ENCODE measurements at regions not wholly inside any gene's neighbourhood (a gene's known extent, or its start where the extent isn't known, plus 50 kb on each side); places are given as distances from the start of the nearest gene placed in this dataset.

DNA sequence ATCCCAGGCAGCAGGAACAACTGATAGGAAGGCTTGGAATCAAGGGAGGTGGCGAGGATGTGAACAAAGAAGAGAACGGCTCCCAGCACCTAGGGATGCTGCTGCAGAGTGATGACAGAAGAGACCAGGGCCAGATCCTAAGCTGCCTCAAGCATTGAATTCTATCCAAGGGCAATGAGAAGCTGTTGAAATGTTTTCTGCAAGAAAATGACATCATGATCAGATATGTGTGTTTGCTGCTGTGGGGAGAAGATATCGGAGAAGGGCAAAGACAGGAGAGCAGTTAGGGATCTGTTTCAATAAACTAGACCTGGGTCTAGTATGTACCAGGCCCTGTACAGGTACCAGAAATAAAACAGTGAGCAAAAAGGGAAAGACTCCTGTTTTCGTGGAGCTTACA lies 194.7 kb upstream of the RAB4A start:
- ChIA-PET POLR2A (ENCODE audit: low non-redundant PET) (no interaction called here), CTCF (no interaction called here)
- TF ChIP-seq, protein P1, sequence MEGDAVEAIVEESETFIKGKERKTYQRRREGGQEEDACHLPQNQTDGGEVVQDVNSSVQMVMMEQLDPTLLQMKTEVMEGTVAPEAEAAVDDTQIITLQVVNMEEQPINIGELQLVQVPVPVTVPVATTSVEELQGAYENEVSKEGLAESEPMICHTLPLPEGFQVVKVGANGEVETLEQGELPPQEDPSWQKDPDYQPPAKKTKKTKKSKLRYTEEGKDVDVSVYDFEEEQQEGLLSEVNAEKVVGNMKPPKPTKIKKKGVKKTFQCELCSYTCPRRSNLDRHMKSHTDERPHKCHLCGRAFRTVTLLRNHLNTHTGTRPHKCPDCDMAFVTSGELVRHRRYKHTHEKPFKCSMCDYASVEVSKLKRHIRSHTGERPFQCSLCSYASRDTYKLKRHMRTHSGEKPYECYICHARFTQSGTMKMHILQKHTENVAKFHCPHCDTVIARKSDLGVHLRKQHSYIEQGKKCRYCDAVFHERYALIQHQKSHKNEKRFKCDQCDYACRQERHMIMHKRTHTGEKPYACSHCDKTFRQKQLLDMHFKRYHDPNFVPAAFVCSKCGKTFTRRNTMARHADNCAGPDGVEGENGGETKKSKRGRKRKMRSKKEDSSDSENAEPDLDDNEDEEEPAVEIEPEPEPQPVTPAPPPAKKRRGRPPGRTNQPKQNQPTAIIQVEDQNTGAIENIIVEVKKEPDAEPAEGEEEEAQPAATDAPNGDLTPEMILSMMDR (conservative IDR thresholded peaks at IDR 0.05; ENCODE audit: low read depth, low read length) = no peak
- TF ChIP-seq EZH2 (IDR thresholded peaks at IDR 0.05; ENCODE audit: borderline replicate concordance, low read depth, low read length, poor library complexity, severe bottlenecking) = no peak

DNA sequence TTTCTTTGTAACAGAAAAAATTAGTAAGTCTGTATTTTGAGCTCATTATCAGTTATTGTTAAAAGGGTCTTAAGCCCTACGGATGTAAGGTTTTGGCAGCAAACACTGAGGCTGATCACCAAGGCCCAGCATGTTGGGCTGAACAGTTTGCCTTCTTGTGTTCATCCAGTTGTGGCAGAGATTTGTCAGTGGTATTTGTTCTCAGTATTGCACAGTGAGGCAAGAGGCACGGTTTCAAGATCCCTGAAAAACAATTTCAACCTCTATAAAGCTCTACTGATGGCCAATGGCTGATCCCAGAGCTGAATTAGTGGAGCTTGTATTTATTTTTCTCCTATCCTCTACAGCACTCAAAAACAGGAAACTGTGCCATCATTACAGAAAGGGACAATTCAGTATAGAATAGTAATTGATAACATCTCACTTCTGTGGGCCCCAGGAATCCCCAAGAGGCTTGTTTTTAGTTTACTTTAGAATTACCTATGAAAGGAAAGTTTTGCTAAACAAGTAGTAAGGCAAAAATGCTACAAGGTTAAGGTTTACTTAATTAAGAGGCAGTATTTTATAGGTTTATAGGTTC lies 191.8 kb upstream of the RAB4A start:
- ChIA-PET POLR2A (ENCODE audit: low non-redundant PET) (no interaction called here), CTCF (no interaction called here)
- TF ChIP-seq EZH2 (IDR thresholded peaks at IDR 0.05; ENCODE audit: borderline replicate concordance, low read depth, low read length, poor library complexity, severe bottlenecking) = no peak
- TF ChIP-seq, protein P1 (conservative IDR thresholded peaks at IDR 0.05; ENCODE audit: low read depth, low read length) = no peak
- peaks cover 5% of the 10 kb centered on the region for H3K27me3 ChIP-seq (replicated peaks; ENCODE audit: insufficient read depth, low read depth, low read length, poor library complexity)
- no peaks in the 10 kb centered on the region for H3K36me3 ChIP-seq (ENCODE audit: insufficient read depth, low read length, poor library complexity, severe bottlenecking)
- peaks cover 10% of the 10 kb centered on the region for H3K9me3 ChIP-seq (ENCODE audit: low read depth, low read length, poor library complexity, severe bottlenecking)
- no peaks in the 10 kb centered on the region for H3K4me1 ChIP-seq (ENCODE audit: insufficient read depth, low read length, poor library complexity, severe bottlenecking)
- DNase-seq (ENCODE audit: low spot score) = no peak
- no peak overlapping the region for H3K4me3 ChIP-seq (ENCODE audit: low read depth, low read length, poor library complexity, severe bottlenecking)
- no peak overlapping the region for H3K27ac ChIP-seq (ENCODE audit: low read depth, low read length, poor library complexity, severe bottlenecking)
- no TSS peak for BruUV-seq (replicated peaks)
- intact Hi-C loops (cut with micrococcal nuclease; ENCODE audit: unreplicated experiment) = no loop called here

More for the DNA sequence above, 194.7 kb upstream of the RAB4A start:
- peaks cover 5% of the 10 kb centered on the region for H3K27me3 ChIP-seq (replicated peaks; ENCODE audit: insufficient read depth, low read depth, low read length, poor library complexity)
- H3K27ac ChIP-seq (ENCODE audit: low read depth, low read length, poor library complexity, severe bottlenecking) = no peak overlapping the region
- intact Hi-C loops (cut with micrococcal nuclease; ENCODE audit: unreplicated experiment) = no loop called here
- BruUV-seq (replicated peaks) = no TSS peak
- no peaks in the 10 kb centered on the region for H3K4me1 ChIP-seq (ENCODE audit: insufficient read depth, low read length, poor library complexity, severe bottlenecking)
- H3K9me3 ChIP-seq (ENCODE audit: low read depth, low read length, poor library complexity, severe bottlenecking) = no peaks in the 10 kb centered on the region
- no peak for DNase-seq (ENCODE audit: low spot score)
- H3K4me3 ChIP-seq (ENCODE audit: low read depth, low read length, poor library complexity, severe bottlenecking) = no peak overlapping the region
- H3K36me3 ChIP-seq (ENCODE audit: insufficient read depth, low read length, poor library complexity, severe bottlenecking) = no peaks in the 10 kb centered on the region

DNA sequence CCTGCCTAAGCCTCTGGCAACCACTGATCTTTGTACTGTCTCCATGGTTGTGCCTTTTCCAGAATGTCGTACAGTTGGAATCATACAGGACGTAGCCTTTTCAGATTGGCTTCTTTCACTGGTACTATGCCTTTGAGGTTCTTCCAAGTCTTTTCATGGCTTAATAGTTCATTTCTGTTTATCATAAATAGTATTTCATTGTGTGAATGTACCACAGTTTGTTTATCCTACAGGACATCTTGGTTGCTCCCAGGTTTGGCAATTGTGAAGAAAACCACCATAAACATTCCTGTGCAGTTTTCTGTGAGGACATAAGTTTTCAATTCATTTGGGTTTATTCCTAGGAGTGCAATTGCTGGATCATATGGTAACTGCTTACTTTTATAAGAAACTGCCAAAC lies 190.6 kb upstream of the RAB4A start:
- ChIA-PET POLR2A (ENCODE audit: low non-redundant PET) (no interaction called here), CTCF (no interaction called here)
- Histone ChIP-seq H3K36me3 (ENCODE audit: insufficient read depth, low read length, poor library complexity, severe bottlenecking) (no peaks in the 10 kb centered on the region), H3K4me3 (ENCODE audit: low read depth, low read length, poor library complexity, severe bottlenecking) (no peak overlapping the region), H3K4me1 (ENCODE audit: insufficient read depth, low read length, poor library complexity, severe bottlenecking) (no peaks in the 10 kb centered on the region), H3K27me3 (replicated peaks; ENCODE audit: insufficient read depth, low read depth, low read length, poor library complexity) (peaks cover 9% of the 10 kb centered on the region), H3K9me3 (ENCODE audit: low read depth, low read length, poor library complexity, severe bottlenecking) (peaks cover 10% of the 10 kb centered on the region), H3K27ac (ENCODE audit: low read depth, low read length, poor library complexity, severe bottlenecking) (no peak overlapping the region)
- BruUV-seq (replicated peaks) = no TSS peak
- TF ChIP-seq, protein P1 (conservative IDR thresholded peaks at IDR 0.05; ENCODE audit: low read depth, low read length) = no peak
- no peak for TF ChIP-seq EZH2 (IDR thresholded peaks at IDR 0.05; ENCODE audit: borderline replicate concordance, low read depth, low read length, poor library complexity, severe bottlenecking)
- intact Hi-C loops (cut with micrococcal nuclease; ENCODE audit: unreplicated experiment) = no loop called here
- no peak for DNase-seq (ENCODE audit: low spot score)
